ENCODE measurements at regions not wholly inside any gene's neighbourhood (a gene's known extent, or its start where the extent isn't known, plus 50 kb on each side); places are given as distances from the start of the nearest gene placed in this dataset.

DNA sequence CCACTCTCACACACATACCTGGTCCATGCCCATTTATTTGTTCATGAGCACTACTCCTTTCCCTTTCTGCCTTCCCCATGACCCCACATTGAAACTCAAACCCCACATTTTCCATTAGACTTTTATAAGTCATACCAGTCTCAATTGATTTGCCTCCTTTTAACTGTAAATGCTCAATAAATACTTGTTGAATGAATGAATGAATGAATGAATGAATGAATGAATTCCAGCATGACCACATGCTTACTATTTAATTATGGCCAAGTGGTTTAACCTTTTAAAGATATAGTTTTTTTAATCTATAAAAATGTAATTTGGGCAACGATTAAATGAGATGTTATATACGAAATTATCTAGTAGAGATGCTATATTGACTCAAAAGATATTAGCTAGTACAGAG lies 54.1 kb upstream of the GRAMD2B start:
- TF ChIP-seq, protein P1, sequence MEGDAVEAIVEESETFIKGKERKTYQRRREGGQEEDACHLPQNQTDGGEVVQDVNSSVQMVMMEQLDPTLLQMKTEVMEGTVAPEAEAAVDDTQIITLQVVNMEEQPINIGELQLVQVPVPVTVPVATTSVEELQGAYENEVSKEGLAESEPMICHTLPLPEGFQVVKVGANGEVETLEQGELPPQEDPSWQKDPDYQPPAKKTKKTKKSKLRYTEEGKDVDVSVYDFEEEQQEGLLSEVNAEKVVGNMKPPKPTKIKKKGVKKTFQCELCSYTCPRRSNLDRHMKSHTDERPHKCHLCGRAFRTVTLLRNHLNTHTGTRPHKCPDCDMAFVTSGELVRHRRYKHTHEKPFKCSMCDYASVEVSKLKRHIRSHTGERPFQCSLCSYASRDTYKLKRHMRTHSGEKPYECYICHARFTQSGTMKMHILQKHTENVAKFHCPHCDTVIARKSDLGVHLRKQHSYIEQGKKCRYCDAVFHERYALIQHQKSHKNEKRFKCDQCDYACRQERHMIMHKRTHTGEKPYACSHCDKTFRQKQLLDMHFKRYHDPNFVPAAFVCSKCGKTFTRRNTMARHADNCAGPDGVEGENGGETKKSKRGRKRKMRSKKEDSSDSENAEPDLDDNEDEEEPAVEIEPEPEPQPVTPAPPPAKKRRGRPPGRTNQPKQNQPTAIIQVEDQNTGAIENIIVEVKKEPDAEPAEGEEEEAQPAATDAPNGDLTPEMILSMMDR (IDR thresholded peaks at IDR 0.05) = no peak
- TF ChIP-seq POLR2A (IDR thresholded peaks at IDR 0.05) (no peak), EP300 (IDR thresholded peaks at IDR 0.05) (no peak)

Measured in tibial nerve (tissue), 4 donors.